GM19452 (cell line): ENCODE measurements at regions not wholly inside any gene's neighbourhood (a gene's known extent, or its start where the extent isn't known, plus 50 kb on each side); places are given as distances from the start of the nearest gene placed in this dataset.

ENCODE experiments used
- ATAC-seq: cut with Tn5 transposase; IDR thresholded peaks from one replicate; pipeline ENCODE4 v1.9.1; 2021; ENCODE audit not compliant: unreplicated experiment

DNA sequence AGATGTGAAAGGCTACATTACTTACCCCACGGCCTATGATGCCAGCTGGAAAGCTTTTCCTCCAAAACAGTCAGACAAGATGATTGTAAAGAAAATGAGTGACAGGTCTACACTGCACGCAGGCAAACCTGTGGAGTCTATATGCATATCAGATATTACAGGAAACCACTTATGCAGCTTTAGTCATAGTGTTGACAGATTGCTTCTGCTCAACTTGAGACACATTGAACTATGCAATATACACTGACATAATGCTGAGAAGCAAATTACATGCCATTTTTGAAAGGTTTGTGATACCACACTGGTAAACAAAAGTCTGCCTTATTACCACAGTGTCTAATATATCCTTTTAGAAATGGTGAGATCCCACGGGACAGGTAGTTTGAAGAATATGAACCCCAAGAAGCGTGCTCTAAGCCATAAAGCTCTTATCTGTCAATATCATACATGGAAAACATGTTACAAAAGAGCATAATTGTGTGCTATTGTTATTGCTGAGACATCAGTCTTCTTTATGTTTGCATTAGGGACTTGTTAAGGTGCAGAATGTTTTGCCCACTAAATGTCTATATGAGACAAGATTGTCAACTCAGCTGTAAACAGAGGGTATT, 1835.8 kb upstream of the TENM3 start:
- ATAC-seq = no peak

DNA sequence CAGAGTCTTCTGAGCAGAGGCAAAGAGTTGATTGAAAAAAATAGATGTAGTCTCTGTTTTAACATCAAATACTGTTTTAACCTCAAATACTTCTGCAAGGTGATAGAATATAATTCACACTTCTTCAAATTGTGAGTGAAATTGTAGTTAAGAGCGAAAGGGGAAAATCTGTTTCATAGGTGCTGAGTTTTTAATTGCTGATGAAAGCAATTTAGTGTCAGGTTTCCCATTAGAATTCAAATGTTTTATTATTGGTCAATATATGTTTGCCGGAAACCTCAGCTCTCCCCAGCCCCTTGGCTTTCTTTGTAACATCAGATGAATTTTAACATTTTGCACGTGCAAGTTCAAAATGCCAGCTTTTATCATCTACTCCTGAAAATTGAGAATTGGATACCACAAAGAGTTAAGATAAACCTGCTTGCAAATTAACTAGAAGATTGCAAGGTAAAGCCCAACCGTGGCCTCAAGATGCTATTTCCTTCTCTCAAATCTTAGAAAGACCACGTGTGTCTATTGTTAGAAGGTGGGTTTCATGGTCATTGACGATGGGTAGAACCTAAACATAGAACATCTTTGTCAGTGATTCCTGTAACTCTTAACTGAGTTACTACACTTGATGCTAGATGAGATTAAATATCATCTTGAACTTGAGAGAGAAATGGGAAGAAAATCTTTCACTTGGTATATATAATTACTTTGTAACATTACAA, 1824.2 kb upstream of the TENM3 start:
- ATAC-seq = no peak

DNA sequence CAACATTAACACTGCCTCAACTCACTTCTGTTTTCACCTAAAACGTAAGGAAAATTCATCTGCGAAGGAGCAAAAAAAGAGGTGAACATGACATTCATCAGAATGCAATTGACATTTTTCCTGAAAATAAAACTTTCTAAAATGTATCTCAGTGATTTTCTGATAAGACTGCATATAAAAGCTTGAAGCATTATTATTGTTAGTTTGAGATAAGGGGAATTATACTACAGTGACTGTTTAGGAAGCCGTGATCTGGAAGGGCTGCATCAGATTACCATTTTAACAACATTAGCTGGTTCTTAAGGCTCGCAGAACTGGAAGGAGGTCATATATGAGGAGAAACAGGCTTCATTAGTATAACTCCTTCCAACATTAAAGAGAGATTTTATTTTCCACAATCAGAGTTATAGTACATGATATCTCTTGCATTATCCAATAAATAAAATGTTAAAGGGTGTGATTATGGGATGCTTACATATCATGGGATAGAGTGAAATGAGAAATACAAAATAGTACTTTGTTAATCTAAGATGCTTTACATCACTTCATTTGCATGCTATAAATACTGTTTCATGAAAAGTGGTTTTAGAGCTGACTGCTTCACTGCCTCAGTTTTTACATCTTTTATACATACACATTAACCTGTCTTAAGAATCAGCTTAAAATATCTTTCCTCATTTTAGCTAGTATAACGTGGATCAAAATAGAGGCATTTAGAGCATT, 1820.1 kb upstream of the TENM3 start:
- ATAC-seq = no peak

DNA sequence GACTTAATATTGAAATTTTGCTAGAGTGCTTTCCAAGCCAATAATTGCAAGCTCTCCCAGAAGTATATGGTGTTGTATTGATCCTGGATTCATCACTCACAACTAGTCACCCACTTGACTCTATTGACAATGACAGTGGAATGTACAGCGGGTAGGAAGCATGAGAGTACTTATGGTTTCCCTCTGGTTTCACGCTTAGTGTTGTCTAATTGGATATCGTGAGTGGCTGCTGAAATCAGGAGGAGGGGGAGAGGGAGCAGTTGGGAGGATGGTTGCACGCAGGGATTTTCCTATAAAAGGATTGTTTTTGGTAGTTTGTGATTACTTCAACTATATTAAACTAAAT, 1819.5 kb upstream of the TENM3 start:
- ATAC-seq = no peak

DNA sequence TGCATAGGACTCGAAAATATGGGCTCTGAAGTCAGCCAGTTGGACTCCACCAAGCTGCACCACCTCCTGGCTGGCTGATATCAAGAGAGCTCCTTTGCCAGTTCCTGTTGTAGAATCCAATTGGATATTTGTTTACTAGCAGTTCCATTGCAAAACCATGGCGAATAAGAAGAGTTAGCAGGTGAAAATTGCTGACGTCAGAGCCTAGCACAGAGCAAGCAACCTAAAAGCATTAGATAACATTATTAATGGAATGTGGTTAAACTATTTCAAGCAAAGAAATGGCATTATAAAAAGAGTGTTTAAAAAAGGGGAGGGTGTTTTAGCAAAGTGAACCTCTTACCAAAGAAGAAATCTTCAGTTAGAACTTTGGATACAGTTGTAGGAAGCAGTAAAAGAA, 1816.3 kb upstream of the TENM3 start:
- ATAC-seq = no peak

DNA sequence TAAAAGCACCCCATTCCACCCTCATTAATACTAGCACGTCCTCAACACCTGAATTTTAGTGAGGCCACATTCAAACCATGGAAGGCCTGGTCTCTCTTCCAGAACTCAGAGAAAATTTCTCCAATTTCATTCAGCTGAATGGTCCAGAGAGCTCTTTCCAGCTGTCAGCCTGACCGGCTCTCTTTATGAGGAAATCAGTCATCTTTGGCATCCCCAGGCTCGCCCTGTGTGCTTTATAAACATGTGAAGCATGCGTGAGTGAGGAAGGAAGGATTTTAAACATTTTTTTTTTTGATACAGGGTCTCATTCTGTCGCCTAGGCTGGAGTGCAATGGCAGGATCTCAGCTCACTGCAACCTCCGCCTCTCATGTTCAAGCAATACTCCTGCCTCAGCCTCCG, 1812.9 kb upstream of the TENM3 start:
- no peak for ATAC-seq

DNA sequence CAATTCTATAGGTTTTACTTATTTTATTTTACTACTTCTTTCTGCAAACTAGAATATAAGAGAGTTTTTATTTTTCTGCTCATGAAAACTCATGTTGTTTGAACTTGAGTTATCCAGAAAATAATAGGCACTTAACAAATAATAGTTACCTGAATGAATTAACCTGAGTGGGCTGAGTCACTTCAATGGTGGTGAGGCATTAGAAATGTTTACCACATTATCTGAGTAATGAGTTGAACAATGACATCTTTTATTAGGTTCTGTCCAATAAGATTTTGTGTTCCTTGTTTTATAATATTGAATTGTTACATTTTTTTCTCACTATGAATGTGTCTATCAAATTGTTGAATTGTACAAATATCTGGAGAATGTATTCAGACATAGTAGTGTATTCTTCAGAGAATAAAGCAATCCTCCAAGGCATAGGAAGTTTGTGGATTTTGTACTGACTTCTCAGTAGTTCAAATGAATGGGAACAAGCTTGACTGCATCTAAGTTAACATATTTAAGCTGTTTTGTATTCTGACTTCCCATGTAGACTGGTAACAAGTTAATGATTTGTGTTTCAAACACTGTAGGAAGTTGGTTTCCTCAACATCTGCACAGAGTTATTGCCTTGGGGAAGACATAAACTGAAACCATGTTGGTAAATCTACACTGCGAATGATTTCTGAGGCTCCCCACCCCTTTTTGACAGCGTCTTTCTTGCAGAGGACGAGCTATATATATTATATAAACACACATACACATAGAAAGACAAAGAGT, 1808.9 kb upstream of the TENM3 start:
- peak; percentile 76 for ATAC-seq

DNA sequence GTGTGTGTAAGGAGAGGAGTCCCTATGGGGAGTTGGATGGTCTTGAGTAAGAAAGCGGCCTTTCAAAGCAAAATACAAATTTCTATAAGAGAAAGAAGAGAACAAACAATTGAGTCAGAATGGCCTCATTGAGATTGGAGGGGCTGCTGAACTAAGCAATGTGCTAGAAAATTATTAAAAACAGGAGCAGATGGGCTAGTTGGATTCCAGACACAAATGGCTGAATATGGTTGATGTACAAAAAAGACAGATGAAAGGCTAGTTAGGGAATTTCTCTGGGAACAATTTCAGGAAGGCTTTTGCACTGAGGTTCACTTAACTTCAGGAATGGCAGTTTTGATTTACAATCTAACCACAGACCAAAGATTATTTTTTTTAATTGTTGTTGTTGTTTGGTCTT, 1806.8 kb upstream of the TENM3 start:
- ATAC-seq = no peak

DNA sequence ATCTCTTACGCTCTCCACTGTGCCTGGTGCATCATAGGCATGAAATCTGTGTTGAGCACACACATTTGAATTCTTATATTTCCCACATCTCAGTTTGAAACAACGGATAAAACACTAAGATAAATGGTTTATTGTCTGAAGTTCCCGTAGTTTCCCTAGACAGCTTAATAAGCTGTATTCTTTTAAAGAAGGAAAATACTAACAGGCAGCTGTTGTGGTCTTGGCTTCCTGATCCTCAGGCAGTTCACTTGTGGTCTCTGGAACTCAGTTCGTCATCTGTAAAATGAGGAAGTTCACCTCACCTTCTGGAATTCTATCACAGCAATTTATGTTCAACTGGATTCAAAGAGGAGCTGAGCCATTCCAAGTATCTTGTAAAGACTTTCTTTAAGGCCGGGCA, 1805.6 kb upstream of the TENM3 start:
- ATAC-seq = no peak

DNA sequence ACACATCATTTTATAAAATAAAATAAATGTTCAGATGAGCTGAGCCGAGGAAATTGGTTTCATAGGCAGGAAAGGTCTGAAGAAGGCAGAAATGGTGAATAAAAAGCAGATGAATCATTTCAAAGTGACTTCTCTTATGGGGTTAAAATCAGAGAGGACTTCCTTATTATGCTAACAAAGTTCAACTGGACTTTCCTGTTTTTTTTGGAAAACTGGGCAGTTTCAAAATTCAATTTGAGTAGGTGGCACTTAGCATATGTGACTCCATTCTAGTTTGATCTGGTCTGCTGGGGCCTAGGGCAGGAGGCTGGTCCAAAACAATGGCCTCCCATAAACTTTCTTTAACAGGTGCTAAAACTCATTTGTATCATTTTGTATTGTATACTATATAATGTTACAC, 1794.9 kb upstream of the TENM3 start:
- ATAC-seq = no peak

DNA sequence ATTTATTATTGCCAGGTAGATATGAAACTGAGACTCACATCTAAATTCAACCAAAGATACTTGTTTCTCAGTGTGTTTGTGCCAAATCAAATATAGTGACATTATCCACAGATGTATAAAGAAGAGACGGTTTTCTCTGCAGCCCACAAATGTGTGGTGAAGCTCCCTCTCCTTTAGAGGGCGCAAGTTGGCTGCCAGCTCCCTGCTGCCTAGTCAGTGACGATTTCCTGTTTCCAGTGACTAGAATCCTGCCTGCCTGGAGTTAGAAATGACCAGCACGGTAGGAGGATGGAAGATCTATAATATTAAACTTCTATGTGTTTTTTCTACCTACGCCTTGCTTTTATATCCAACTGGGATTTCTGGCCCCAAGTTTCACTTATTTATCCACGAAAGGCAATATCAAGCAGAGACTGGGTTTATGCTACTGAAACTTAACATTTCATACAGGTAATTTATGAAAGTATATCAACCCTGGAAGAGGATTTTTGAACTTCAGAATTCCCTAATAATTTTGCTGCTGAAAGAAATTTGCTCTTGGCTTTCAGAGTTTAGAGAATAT, 1793.7 kb upstream of the TENM3 start:
- no peak for ATAC-seq

DNA sequence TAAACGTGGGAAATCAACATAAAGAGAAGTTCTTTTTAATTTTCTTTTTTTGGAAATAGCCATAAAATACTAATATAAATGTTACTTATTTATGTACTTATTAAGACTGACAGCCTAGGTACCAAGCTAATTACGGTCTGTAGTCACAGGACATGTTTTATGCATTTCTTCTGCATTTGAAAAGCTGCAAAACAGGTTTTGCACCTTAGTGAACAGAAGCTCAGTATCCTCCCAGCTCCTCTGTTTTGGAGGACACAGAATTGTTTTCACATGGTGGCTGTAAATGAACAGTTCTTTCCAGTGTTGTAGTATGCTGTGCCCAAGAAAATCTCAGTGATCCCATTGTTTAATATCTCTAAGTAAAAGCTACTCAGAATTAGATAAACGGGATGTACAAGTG, 1788.0 kb upstream of the TENM3 start:
- no peak for ATAC-seq

DNA sequence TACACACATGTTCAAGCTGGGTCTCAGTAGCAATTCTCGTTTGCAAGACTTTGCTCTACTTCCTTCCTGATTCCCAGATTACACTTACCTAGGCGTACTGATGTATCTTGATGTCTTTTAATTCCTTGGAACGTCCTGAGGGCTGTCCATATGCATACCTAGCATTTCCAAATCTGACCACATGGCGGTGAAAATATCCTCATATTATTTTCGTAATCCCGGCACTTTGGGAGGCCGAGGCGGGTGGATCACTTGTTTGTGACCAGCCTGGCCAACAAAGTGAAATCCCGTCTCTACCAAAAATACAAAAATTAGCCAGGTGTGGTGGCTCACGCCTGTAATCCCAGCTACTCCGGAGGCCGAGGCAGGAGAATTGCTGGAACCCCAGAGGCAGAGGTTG, 1786.3 kb upstream of the TENM3 start:
- no peak for ATAC-seq

DNA sequence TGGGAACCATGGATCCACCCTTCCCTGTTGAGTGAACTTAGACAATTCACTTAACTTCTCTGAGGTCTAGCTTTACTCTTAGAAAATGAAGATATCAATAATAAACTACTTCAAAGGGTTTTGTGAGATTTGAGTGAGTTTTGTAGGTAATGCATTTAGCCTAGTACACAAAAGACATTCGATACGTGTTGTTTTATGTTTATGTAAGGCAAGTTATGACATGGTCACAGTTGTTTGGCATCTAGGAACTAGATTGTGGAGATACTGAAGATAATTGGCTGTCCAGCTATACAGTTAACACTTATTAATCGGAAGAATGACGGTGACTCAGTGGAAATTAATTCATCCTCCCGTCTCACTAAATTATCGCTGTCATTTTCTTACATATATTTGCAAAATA, 1781.1 kb upstream of the TENM3 start:
- no peak for ATAC-seq

DNA sequence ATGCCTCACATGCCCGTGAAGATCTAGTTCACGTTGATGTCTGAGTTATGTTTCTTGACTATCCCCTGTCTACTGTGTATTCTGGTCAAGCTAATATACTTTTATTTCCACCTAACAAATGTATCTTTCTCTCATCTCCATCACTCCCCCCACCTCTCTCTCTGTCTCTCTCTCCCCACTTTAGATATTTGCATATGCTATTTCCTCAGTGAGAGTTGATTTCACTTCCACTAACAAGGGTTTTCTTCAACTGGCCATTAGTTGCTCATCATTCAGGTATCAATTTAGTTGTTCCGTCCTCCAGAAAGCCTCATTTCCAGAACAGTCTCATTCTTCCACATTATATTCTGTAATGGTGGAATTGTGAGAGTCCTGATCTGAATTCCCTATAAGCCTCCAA, 1777.8 kb upstream of the TENM3 start:
- no peak for ATAC-seq

DNA sequence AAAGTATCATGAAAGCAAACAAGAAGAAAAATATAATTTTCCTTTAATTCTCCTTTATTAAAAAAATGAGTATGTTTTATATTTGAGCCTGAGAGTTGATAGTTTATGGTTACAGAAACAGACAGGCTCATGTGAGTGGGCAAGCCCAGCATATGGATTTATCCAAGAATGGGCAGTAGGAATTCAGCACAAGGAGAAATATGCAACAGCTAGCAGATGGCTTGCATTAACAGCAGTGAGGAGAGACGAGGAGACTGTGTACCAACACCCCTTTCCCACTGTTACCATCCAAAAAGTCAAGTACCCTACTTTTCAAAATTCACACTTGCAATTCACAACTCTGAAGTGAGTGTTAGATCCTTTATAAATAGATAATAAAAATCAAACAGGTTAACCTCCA, 1760.2 kb upstream of the TENM3 start:
- no peak for ATAC-seq

DNA sequence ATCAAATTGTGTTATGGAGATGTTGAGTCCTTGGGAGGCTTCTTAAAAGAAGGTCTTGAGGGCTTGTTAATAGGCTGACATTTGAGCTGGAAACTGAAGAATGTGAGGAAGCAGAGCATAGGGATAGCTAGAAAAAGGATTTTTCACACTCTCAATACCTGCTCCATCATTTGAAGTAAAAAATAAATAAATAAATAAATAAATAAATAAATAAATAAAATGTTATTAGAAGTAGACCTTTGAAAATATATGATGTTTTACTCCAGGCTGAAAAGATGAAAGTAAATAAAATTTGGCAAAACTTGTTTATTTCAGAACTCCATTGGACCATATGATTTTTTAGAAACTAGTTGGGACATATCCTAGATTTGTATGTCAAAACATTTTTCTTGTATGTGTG, 1757.8 kb upstream of the TENM3 start:
- ATAC-seq = no peak

DNA sequence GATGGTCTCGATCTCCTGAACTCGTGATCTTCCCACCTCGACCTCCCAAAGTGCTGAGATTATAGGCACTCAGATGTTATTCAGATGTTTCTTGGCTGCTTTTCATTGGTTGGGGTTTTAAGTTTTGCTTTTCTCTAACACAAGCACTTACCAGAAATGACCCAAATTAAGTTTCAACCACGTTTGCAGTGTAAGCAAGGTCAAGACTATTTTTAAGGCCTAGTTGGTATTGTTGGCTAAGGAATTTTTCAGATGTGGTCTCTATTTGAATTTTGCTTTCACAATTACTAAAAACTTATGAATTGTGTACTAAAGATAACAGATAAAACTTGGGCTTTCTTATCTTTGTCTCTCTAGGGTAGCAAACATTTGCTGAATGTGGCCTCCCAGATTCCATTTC, 1756.9 kb upstream of the TENM3 start:
- ATAC-seq = no peak

DNA sequence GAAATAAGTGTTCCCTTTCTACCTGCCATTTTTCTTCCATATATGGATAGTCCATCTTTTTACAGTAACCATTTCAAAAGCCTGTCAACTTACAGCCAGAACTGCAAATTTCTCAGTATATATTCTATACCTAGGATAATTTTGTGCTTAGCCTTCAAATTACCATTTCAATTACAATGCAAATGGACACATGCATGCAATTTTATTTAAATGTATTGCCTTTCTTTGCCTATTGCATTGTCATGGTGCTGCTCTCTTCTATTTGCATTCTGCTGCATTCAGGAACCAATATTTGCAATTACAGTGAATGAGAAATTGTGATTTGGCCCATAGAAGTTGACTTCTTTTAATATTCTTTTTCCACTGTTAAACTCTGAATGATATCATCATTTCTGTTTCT, 1753.4 kb upstream of the TENM3 start:
- no peak for ATAC-seq

DNA sequence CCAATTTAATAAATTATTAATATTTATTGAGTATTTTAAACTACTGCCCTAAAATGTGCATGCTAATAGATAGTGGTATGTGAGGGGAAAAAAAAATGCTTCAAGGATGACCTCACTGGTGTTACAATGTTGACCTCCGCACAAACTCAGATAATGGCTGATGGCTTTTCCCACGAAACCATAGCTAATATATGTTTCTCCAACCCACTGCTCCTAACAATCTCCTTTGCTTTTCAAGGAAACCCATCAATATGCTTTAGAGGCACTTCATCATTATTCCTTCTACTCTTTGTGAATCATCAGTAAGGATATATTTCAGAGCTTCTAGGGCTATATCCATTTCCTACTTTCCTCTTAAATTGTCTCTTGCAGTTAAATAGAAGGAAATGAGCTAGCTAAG, 1752.0 kb upstream of the TENM3 start:
- no peak for ATAC-seq

DNA sequence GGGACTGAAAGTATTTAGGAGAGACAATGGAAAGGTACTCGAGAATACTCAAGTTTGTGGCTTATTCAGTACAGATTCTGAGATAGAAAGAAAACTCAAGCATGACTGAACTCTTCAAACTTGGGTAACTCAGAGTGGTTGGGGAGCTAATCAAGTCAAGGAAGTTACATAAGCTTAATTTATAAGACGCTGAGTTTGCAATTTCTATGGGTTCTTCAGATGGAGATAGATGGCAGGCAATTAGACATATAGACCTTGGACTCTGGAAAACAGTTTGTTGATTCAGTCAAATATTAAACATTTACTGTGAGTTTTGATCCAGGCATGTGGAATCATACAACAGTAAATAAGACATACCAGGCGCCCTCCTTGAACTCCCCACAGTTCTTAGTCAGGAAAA, 1749.9 kb upstream of the TENM3 start:
- ATAC-seq = no peak

DNA sequence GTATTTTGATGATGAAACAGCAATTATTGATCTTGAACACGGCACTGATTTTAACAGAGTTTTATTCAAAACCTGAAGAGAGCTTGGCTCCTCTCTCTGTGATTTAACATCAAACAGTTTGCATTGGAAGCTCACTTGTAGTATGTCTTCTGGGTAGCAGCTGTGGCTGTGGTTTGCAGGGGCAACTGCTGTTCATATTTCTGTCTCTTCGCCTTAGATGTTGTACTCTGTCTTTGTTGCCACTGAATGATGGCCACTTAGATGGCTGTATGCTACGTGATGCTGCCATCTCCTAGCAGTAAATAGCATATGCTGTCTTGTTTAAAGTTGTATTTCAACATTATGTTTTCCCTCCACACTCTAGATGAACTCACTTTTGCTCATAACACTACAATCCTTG, 1743.0 kb upstream of the TENM3 start:
- no peak for ATAC-seq
